SK-N-SH treated with all-trans-retinoic acid at 6 μM for 48 hours (cell line): ENCODE measurements at regions not wholly inside any gene's neighbourhood (a gene's known extent, or its start where the extent isn't known, plus 50 kb on each side); places are given as distances from the start of the nearest gene placed in this dataset.

Experiments
- ATAC-seq: fragments of 200-7000 bp; cut with Tn5 transposase; 3 replicates; pipeline ENCODE4 v1.9.1; 2020; ENCODE audit warnings: mild to moderate bottlenecking, moderate library complexity
- BACH2 ChIP-seq: fragments of 250-450 bp; sonication (Bioruptor Pico); IDR thresholded peaks from 2 replicates; pipeline ENCODE4 v1.9.0; 2021; ENCODE audit warnings: mild to moderate bottlenecking, borderline replicate concordance
- CREB5 ChIP-seq: fragments of 250-450 bp; sonication (Bioruptor Pico); IDR thresholded peaks from 2 replicates; pipeline ENCODE4 v1.5.1; 2020; ENCODE audit warnings: low read depth, mild to moderate bottlenecking, moderate library complexity
- CSDC2 ChIP-seq: fragments of 250-450 bp; sonication (Bioruptor Pico); IDR thresholded peaks from 2 replicates; pipeline ENCODE4 v1.5.0; 2020; ENCODE audit warnings: mild to moderate bottlenecking, moderate library complexity
- CSRNP3 ChIP-seq: fragments of 250-450 bp; sonication (Bioruptor Pico); IDR thresholded peaks from 2 replicates; pipeline ENCODE4 v1.5.1; 2021; ENCODE audit warnings: mild to moderate bottlenecking, moderate library complexity
- ESRRG ChIP-seq: fragments of 250-450 bp; sonication (Bioruptor Pico); IDR thresholded peaks from 2 replicates; pipeline ENCODE4 v1.6.1; 2021; ENCODE audit warnings: mild to moderate bottlenecking
- GLIS3 ChIP-seq: fragments of 250-450 bp; sonication (Bioruptor Pico); IDR thresholded peaks from 2 replicates; pipeline ENCODE4 v1.5.0; 2020; ENCODE audit warnings: mild to moderate bottlenecking, moderate library complexity
- ISL1 ChIP-seq: fragments of 250-450 bp; sonication (Bioruptor Pico); IDR thresholded peaks from 2 replicates; pipeline ENCODE4 v2.1.2; 2022; ENCODE audit warnings: mild to moderate bottlenecking, moderate library complexity
- OSR1 ChIP-seq: fragments of 250-450 bp; sonication (Bioruptor Pico); IDR thresholded peaks from 2 replicates; pipeline ENCODE4 v1.8.0; 2022; ENCODE audit warnings: moderate library complexity, mild to moderate bottlenecking, inconsistent platforms
- PATZ1 ChIP-seq: fragments of 250-450 bp; sonication (Bioruptor Pico); IDR thresholded peaks from 2 replicates; pipeline ENCODE4 v1.8.0; 2020; ENCODE audit warnings: mild to moderate bottlenecking, moderate library complexity, borderline replicate concordance
- POU6F1 ChIP-seq: fragments of 250-450 bp; sonication (Bioruptor Pico); IDR thresholded peaks from 2 replicates; pipeline ENCODE4 v1.8.0; 2021; ENCODE audit warnings: low read depth, mild to moderate bottlenecking, moderate library complexity, borderline replicate concordance
- PPARA ChIP-seq: fragments of 250-450 bp; sonication (Bioruptor Pico); IDR thresholded peaks from 2 replicates; pipeline ENCODE4 v1.5.0; 2020; ENCODE audit warnings: mild to moderate bottlenecking, borderline replicate concordance
- RARB ChIP-seq: fragments of 250-450 bp; sonication (Bioruptor Pico); IDR thresholded peaks from 2 replicates; pipeline ENCODE4 v1.8.0; 2021; ENCODE audit warnings: mild to moderate bottlenecking, moderate library complexity
- SNAI2 ChIP-seq: fragments of 250-450 bp; sonication (Bioruptor Pico); IDR thresholded peaks from 2 replicates; pipeline ENCODE4 v1.5.0; 2020; ENCODE audit warnings: mild to moderate bottlenecking, moderate library complexity
- TCF4 ChIP-seq: fragments of 250-450 bp; sonication (Bioruptor Pico); IDR thresholded peaks from 2 replicates; pipeline ENCODE4 v1.8.0; 2021; ENCODE audit warnings: mild to moderate bottlenecking, moderate library complexity, borderline replicate concordance
- TSHZ2 ChIP-seq: fragments of 250-450 bp; sonication (Bioruptor Pico); IDR thresholded peaks from 2 replicates; pipeline ENCODE4 v1.5.0; 2020; ENCODE audit warnings: mild to moderate bottlenecking, moderate library complexity
- ZC3H10 ChIP-seq: fragments of 250-450 bp; sonication (Bioruptor Pico); IDR thresholded peaks from 2 replicates; pipeline ENCODE4 v1.5.1; 2021; ENCODE audit warnings: mild to moderate bottlenecking, moderate library complexity
- ZFP30 ChIP-seq: fragments of 450-650 bp; formaldehyde crosslinking; IDR thresholded peaks from 2 replicates; pipeline ENCODE4 v1.5.0; 2022; ENCODE audit warnings: mild to moderate bottlenecking, moderate library complexity
- ZNF565 ChIP-seq: fragments of 450-650 bp; formaldehyde crosslinking; conservative IDR thresholded peaks from 2 replicates; pipeline ENCODE4 v1.5.0; 2020; ENCODE audit warnings: low read depth, mild to moderate bottlenecking, moderate library complexity
- ZNF70 ChIP-seq: fragments of 450-650 bp; formaldehyde crosslinking; IDR thresholded peaks from 2 replicates; pipeline ENCODE4 v1.5.0; 2020; ENCODE audit warnings: mild to moderate bottlenecking, moderate library complexity
- ZNF8 ChIP-seq: fragments of 450-650 bp; formaldehyde crosslinking; IDR thresholded peaks from 2 replicates; pipeline ENCODE4 v1.5.0; 2020; ENCODE audit warnings: mild to moderate bottlenecking, moderate library complexity

GRCh38 chr20:59498291-59498690 lies 106.0 kb upstream of the PHACTR3 start:
- ATAC-seq = no peak
- TF ChIP-seq RARB (CRISPR knock-in tag) (no peak), CSDC2 (CRISPR knock-in tag) (no peak), ZC3H10 (CRISPR knock-in tag) (no peak), ZNF70 (CRISPR knock-in tag) (no peak), ZNF8 (CRISPR knock-in tag) (no peak), TCF4 (no peak), PATZ1 (CRISPR knock-in tag) (no peak), ZFP30 (CRISPR knock-in tag) (no peak), ISL1 (CRISPR knock-in tag) (no peak), POU6F1 (no peak), TSHZ2 (CRISPR knock-in tag) (no peak), CREB5 (no peak), SNAI2 (CRISPR knock-in tag) (no peak), BACH2 (CRISPR knock-in tag) (no peak), GLIS3 (CRISPR knock-in tag) (no peak)

- TF ChIP-seq ISL1 (CRISPR knock-in tag) = no peak
- TF ChIP-seq RARB (CRISPR knock-in tag) = no peak
- no peak for TF ChIP-seq ZNF8 (CRISPR knock-in tag)
- TF ChIP-seq CSRNP3 = no peak
- TF ChIP-seq TSHZ2 (CRISPR knock-in tag) = no peak
- no peak for TF ChIP-seq ZNF565 (CRISPR knock-in tag)
- TF ChIP-seq ZNF70 (CRISPR knock-in tag) = no peak
- no peak for TF ChIP-seq PPARA
- TF ChIP-seq ESRRG (CRISPR knock-in tag) = no peak
- TF ChIP-seq GLIS3 (CRISPR knock-in tag) = no peak
- TF ChIP-seq SNAI2 (CRISPR knock-in tag) = no peak
- no peak for TF ChIP-seq OSR1
- TF ChIP-seq PATZ1 (CRISPR knock-in tag) = no peak
Observed at GRCh38 chr20:59499863-59500262, 104.5 kb upstream of the PHACTR3 start.

More at GRCh38 chr20:59499863-59500262, 104.5 kb upstream of the PHACTR3 start:
- no peak for ATAC-seq
